ENCODE measurements at regions not wholly inside any gene's neighbourhood (a gene's known extent, or its start where the extent isn't known, plus 50 kb on each side); places are given as distances from the start of the nearest gene placed in this dataset.
"Not testable (repeated sequence)": the region's sequence is repeated elsewhere in the genome, so short reads cannot be mapped to it uniquely, and the experiment has no call there.

GRCh38 chr10:46787321-46787615 is 124.0 kb upstream of the PTPN20 start:
- peak overlapping the region; percentile 82 to 89 for H3K4me3 ChIP-seq
- TF ChIP-seq CTCF (IDR thresholded peaks at IDR 0.05): peak in 1 of 3 experiments; percentile 18
- no peaks in the 10 kb centered on the region for H3K36me3 ChIP-seq
- no peak for DNase-seq (ENCODE audit: low spot score in 2 of 2)
- H3K27ac ChIP-seq: peak overlapping the region; percentile 86 to 91
- H3K4me1 ChIP-seq: no peaks in the 10 kb centered on the region
- H3K27me3 ChIP-seq: no peaks in the 10 kb centered on the region
- intact Hi-C loops (cut with DNase I): no loop called here
- no peaks in the 10 kb centered on the region for H3K9me3 ChIP-seq

GRCh38 chr10:46792657-46793357 is 118.4 kb upstream of the PTPN20 start:
- H3K27ac ChIP-seq; intact Hi-C loops (cut with DNase I); DNase-seq (ENCODE audit: low spot score in 2 of 2); H3K4me3 ChIP-seq; H3K4me1 ChIP-seq; H3K36me3 ChIP-seq; H3K27me3 ChIP-seq; H3K9me3 ChIP-seq: not testable (repeated sequence)

- not testable (repeated sequence) for H3K4me1 ChIP-seq
These were observed 114.9 kb upstream of the PTPN20 start for GRCh38 chr10:46796351-46796750.

GRCh38 chr10:46802010-46802409 is 109.2 kb upstream of the PTPN20 start:
- H3K9me3 ChIP-seq; H3K27me3 ChIP-seq; intact Hi-C loops (cut with DNase I); H3K36me3 ChIP-seq; H3K4me1 ChIP-seq; H3K27ac ChIP-seq; DNase-seq (ENCODE audit: low spot score in 2 of 2); H3K4me3 ChIP-seq: not testable (repeated sequence)

More at GRCh38 chr10:46796351-46796750, 114.9 kb upstream of the PTPN20 start:
- H3K4me3 ChIP-seq; H3K27me3 ChIP-seq; H3K36me3 ChIP-seq; H3K27ac ChIP-seq; DNase-seq (ENCODE audit: low spot score in 2 of 2); H3K9me3 ChIP-seq; intact Hi-C loops (cut with DNase I): not testable (repeated sequence)

- not testable (repeated sequence) for H3K27me3 ChIP-seq
These were observed 108.1 kb upstream of the PTPN20 start for GRCh38 chr10:46803082-46803481.

GRCh38 chr10:46810222-46810621 is 101.0 kb upstream of the PTPN20 start:
- H3K4me3 ChIP-seq; H3K27ac ChIP-seq; H3K27me3 ChIP-seq; DNase-seq (ENCODE audit: low spot score in 2 of 2); H3K4me1 ChIP-seq; H3K9me3 ChIP-seq; H3K36me3 ChIP-seq; intact Hi-C loops (cut with DNase I): not testable (repeated sequence)

More at GRCh38 chr10:46803082-46803481, 108.1 kb upstream of the PTPN20 start:
- H3K4me3 ChIP-seq; H3K9me3 ChIP-seq; H3K36me3 ChIP-seq; H3K4me1 ChIP-seq; intact Hi-C loops (cut with DNase I); DNase-seq (ENCODE audit: low spot score in 2 of 2); H3K27ac ChIP-seq: not testable (repeated sequence)

- H3K27ac ChIP-seq; H3K4me3 ChIP-seq; intact Hi-C loops (cut with DNase I); H3K4me1 ChIP-seq; DNase-seq (ENCODE audit: low spot score in 2 of 2); H3K36me3 ChIP-seq; H3K9me3 ChIP-seq; H3K27me3 ChIP-seq: not testable (repeated sequence)
These were observed 95.1 kb upstream of the PTPN20 start for GRCh38 chr10:46816126-46816525.

- H3K27me3 ChIP-seq; H3K4me3 ChIP-seq; H3K4me1 ChIP-seq; H3K27ac ChIP-seq; DNase-seq (ENCODE audit: low spot score in 2 of 2); H3K36me3 ChIP-seq; intact Hi-C loops (cut with DNase I); H3K9me3 ChIP-seq: not testable (repeated sequence)
These were observed 70.7 kb upstream of the PTPN20 start for GRCh38 chr10:46840393-46841050.

- H3K4me3 ChIP-seq; H3K36me3 ChIP-seq; H3K4me1 ChIP-seq; H3K27ac ChIP-seq; H3K27me3 ChIP-seq; intact Hi-C loops (cut with DNase I); DNase-seq (ENCODE audit: low spot score in 2 of 2); H3K9me3 ChIP-seq: not testable (repeated sequence)
These were observed 70.1 kb upstream of the PTPN20 start for GRCh38 chr10:46841051-46841593.

- H3K4me3 ChIP-seq; H3K36me3 ChIP-seq; intact Hi-C loops (cut with DNase I); H3K27ac ChIP-seq; H3K9me3 ChIP-seq; H3K4me1 ChIP-seq; DNase-seq (ENCODE audit: low spot score in 2 of 2); H3K27me3 ChIP-seq: not testable (repeated sequence)
These were observed 66.0 kb upstream of the PTPN20 start for GRCh38 chr10:46845194-46845593.

GRCh38 chr10:46845640-46846039 is 65.6 kb upstream of the PTPN20 start:
- DNase-seq (ENCODE audit: low spot score in 2 of 2); intact Hi-C loops (cut with DNase I); H3K36me3 ChIP-seq; H3K4me1 ChIP-seq; H3K27me3 ChIP-seq; H3K4me3 ChIP-seq; H3K9me3 ChIP-seq; H3K27ac ChIP-seq: not testable (repeated sequence)

GRCh38 chr10:46860753-46861152 is 50.5 kb upstream of the PTPN20 start:
- DNase-seq (ENCODE audit: low spot score in 2 of 2); H3K9me3 ChIP-seq; H3K27ac ChIP-seq; H3K36me3 ChIP-seq; H3K4me3 ChIP-seq; H3K4me1 ChIP-seq; intact Hi-C loops (cut with DNase I); H3K27me3 ChIP-seq: not testable (repeated sequence)
